BJ (cell line): ENCODE measurements at regions not wholly inside any gene's neighbourhood (a gene's known extent, or its start where the extent isn't known, plus 50 kb on each side); places are given as distances from the start of the nearest gene placed in this dataset.

Source experiments
- CTCF ChIA-PET: fragments of 350-600 bp; formaldehyde crosslinking; extraction: SDS; loops from one replicate; lab custom pipeline; 2021; ENCODE audit warnings: antibody characterized with exemption, inconsistent platforms; lab: Yijun Ruan, JAX
- POLR2A ChIA-PET: fragments of 300-600 bp; sonication (Branson Sonifier 250); formaldehyde crosslinking; extraction: SDS; loops from one replicate; lab custom pipeline; 2021; ENCODE audit warnings: antibody characterized with exemption; lab: Charles Lee
- DNase-seq: peaks from one replicate; pipeline ENCODE4 v3.0.0-alpha.2; 2011; ENCODE audit warnings: low read depth
- H3K27me3 ChIP-seq: 2 replicates; pipeline ENCODE4 v1.6.0; 2011; ENCODE audit warnings: low read length; ENCODE audit not compliant: control insufficient read depth, insufficient read depth
- H3K36me3 ChIP-seq: 2 replicates; pipeline ENCODE4 v1.5.1; 2011; ENCODE audit warnings: low read length; ENCODE audit not compliant: control insufficient read depth, insufficient read depth
- H3K4me3 ChIP-seq: 2 replicates; pipeline ENCODE4 v1.5.1; 2011; ENCODE audit warnings: low read depth, mild to moderate bottlenecking, control low read depth, low read length
- CTCF ChIP-seq: IDR thresholded peaks from 2 replicates; pipeline ENCODE4 v1.5.1; 2011; ENCODE audit warnings: low read depth, mild to moderate bottlenecking, control low read depth, inconsistent platforms, low read length, moderate library complexity; ENCODE audit not compliant: insufficient read depth

GRCh38 chr5:173740400-173740799 is 124.0 kb upstream of the BOD1 start:
- CTCF ChIA-PET = interaction anchor here (1.2 kb wide), 1 partner anchor 9 kb away, joined by 3 read pairs; no protein-coding TSS in a partner anchor
- no peaks in the 10 kb centered on the region; the same call in 1 of the 2 replicates for H3K27me3 ChIP-seq
- H3K36me3 ChIP-seq = no peaks in the 10 kb centered on the region
- POLR2A ChIA-PET = no interaction called here
- H3K4me3 ChIP-seq = no peak overlapping the region
- DNase-seq = no peak
- no peak for TF ChIP-seq CTCF

- CTCF ChIA-PET = no interaction called here
- POLR2A ChIA-PET = no interaction called here
- TF ChIP-seq CTCF = no peak
- no peaks in the 10 kb centered on the region; the same call in 1 of the 2 replicates for H3K27me3 ChIP-seq
- no peak overlapping the region for H3K4me3 ChIP-seq
- no peak for DNase-seq
- no peaks in the 10 kb centered on the region for H3K36me3 ChIP-seq
These were observed 124.6 kb upstream of the BOD1 start for GRCh38 chr5:173741087-173741486.

GRCh38 chr5:173741729-173742431 is 125.4 kb upstream of the BOD1 start:
- DNase-seq = no peak
- no peak overlapping the region for H3K4me3 ChIP-seq
- ChIA-PET POLR2A (no interaction called here), CTCF (no interaction called here)
- no peak for TF ChIP-seq CTCF
- no peaks in the 10 kb centered on the region for H3K36me3 ChIP-seq
- H3K27me3 ChIP-seq = no peaks in the 10 kb centered on the region; the same call in 1 of the 2 replicates

- Histone ChIP-seq H3K4me3 (no peak overlapping the region), H3K27me3 (no peaks in the 10 kb centered on the region; the same call in 1 of the 2 replicates), H3K36me3 (no peaks in the 10 kb centered on the region)
- POLR2A ChIA-PET = no interaction called here
- no peak for DNase-seq
- no peak for TF ChIP-seq CTCF
- CTCF ChIA-PET = no interaction called here
These were observed 126.0 kb upstream of the BOD1 start for GRCh38 chr5:173742432-173742816.

- no peak overlapping the region for H3K4me3 ChIP-seq
- H3K27me3 ChIP-seq = no peaks in the 10 kb centered on the region; the same call in 1 of the 2 replicates
- no peak for TF ChIP-seq CTCF
- DNase-seq = no peak
- H3K36me3 ChIP-seq = no peaks in the 10 kb centered on the region
- ChIA-PET POLR2A (no interaction called here), CTCF (interaction anchor here (1.7 kb wide), 1 partner anchor 9 kb away, joined by 4 read pairs; no protein-coding TSS in a partner anchor)
These were observed 127.3 kb upstream of the BOD1 start for GRCh38 chr5:173743641-173744343.
